Inferior parietal cortex (tissue), 1 donor: ENCODE measurements at regions not wholly inside any gene's neighbourhood (a gene's known extent, or its start where the extent isn't known, plus 50 kb on each side); places are given as distances from the start of the nearest gene placed in this dataset.
"Not testable (repeated sequence)": the region's sequence is repeated elsewhere in the genome, so short reads cannot be mapped to it uniquely, and the experiment has no call there.

Experiments used
- DNase-seq: peaks from one replicate; pipeline ENCODE4 v3.0.0-alpha.2; 2016; ENCODE audit errors: extremely low spot score

GRCh38 chr4:159736411-159736810 lies 633.5 kb downstream of the RAPGEF2 start:
- DNase-seq, result no peak

- no peak for DNase-seq
These were observed 641.1 kb downstream of the RAPGEF2 start for GRCh38 chr4:159743971-159744370.

GRCh38 chr4:159747983-159748382 lies 645.1 kb downstream of the RAPGEF2 start:
- no peak for DNase-seq

GRCh38 chr4:159748834-159749444 lies 646.1 kb downstream of the RAPGEF2 start:
- no peak for DNase-seq

GRCh38 chr4:159757499-159757898 lies 654.6 kb downstream of the RAPGEF2 start:
- no peak for DNase-seq

GRCh38 chr4:159758061-159758460 lies 655.2 kb downstream of the RAPGEF2 start:
- DNase-seq, result no peak

- DNase-seq, result no peak
These were observed 659.8 kb downstream of the RAPGEF2 start for GRCh38 chr4:159762672-159763071.

GRCh38 chr4:159764343-159764952 lies 661.6 kb downstream of the RAPGEF2 start:
- peak; percentile 79 for DNase-seq

- DNase-seq, result no peak
These were observed 662.5 kb downstream of the RAPGEF2 start for GRCh38 chr4:159765382-159765781.

GRCh38 chr4:159766241-159766640 lies 663.4 kb downstream of the RAPGEF2 start:
- no peak for DNase-seq

- DNase-seq, result no peak
These were observed 664.5 kb downstream of the RAPGEF2 start for GRCh38 chr4:159767406-159767805.

GRCh38 chr4:159768016-159768415 lies 665.1 kb downstream of the RAPGEF2 start:
- no peak for DNase-seq

- DNase-seq, result no peak
These were observed 667.5 kb downstream of the RAPGEF2 start for GRCh38 chr4:159770401-159770800.

- no peak for DNase-seq
These were observed 668.1 kb downstream of the RAPGEF2 start for GRCh38 chr4:159770969-159771368.

GRCh38 chr4:159776961-159777360 lies 674.1 kb downstream of the RAPGEF2 start:
- no peak for DNase-seq

- no peak for DNase-seq
These were observed 674.8 kb downstream of the RAPGEF2 start for GRCh38 chr4:159777689-159778088.

- no peak for DNase-seq
These were observed 675.4 kb downstream of the RAPGEF2 start for GRCh38 chr4:159778298-159778697.

GRCh38 chr4:159779716-159780115 lies 676.8 kb downstream of the RAPGEF2 start:
- DNase-seq, result no peak

- no peak for DNase-seq
These were observed 677.5 kb downstream of the RAPGEF2 start for GRCh38 chr4:159780196-159780922.

GRCh38 chr4:159787901-159788300 lies 685.0 kb downstream of the RAPGEF2 start:
- DNase-seq, result no peak

GRCh38 chr4:159791334-159791733 lies 688.5 kb downstream of the RAPGEF2 start:
- DNase-seq, result no peak

- not testable (repeated sequence) for DNase-seq
These were observed 701.7 kb downstream of the RAPGEF2 start for GRCh38 chr4:159804592-159804991.

- DNase-seq, result no peak
These were observed 720.9 kb downstream of the RAPGEF2 start for GRCh38 chr4:159823743-159824142.
